ENCODE measurements at regions not wholly inside any gene's neighbourhood (a gene's known extent, or its start where the extent isn't known, plus 50 kb on each side); places are given as distances from the start of the nearest gene placed in this dataset.

DNA sequence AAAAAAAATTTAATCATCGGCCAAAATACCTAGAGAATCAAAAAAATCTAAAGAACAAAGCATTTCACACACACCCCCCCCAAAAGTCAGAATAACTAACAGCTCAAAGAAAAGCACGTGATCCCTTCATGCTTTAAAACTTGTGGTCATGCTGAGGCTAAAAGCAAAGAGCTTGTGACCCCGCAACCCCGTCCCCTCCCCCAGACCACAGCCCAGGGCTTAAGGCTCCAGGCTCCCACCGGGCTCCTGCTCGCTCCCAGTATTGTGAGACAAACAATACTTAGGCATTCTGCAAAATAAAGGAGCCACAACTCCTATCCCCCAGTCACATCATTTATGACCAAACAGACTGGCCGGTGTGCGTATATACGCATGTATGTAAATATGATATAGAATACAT is 62.1 kb upstream of the CCDC160 start:
- Histone ChIP-seq H3K9me3 (no peaks in the 10 kb centered on the region), H3K27ac (no peak overlapping the region), H3K27me3 (no peaks in the 10 kb centered on the region), H3K4me3 (no peak overlapping the region), H3K4me1 (ENCODE audit: insufficient read depth) (no peaks in the 10 kb centered on the region), H3K36me3 (no peaks in the 10 kb centered on the region)
- WGBS, 3 donors, result 64 to 69% (median 68%) methylated on average over 9 of the region's 9 CpGs
- no peak for TF ChIP-seq POLR2A (IDR thresholded peaks at IDR 0.05)
- TF ChIP-seq, protein P1, sequence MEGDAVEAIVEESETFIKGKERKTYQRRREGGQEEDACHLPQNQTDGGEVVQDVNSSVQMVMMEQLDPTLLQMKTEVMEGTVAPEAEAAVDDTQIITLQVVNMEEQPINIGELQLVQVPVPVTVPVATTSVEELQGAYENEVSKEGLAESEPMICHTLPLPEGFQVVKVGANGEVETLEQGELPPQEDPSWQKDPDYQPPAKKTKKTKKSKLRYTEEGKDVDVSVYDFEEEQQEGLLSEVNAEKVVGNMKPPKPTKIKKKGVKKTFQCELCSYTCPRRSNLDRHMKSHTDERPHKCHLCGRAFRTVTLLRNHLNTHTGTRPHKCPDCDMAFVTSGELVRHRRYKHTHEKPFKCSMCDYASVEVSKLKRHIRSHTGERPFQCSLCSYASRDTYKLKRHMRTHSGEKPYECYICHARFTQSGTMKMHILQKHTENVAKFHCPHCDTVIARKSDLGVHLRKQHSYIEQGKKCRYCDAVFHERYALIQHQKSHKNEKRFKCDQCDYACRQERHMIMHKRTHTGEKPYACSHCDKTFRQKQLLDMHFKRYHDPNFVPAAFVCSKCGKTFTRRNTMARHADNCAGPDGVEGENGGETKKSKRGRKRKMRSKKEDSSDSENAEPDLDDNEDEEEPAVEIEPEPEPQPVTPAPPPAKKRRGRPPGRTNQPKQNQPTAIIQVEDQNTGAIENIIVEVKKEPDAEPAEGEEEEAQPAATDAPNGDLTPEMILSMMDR (IDR thresholded peaks at IDR 0.05), result no peak
- TF ChIP-seq EP300 (IDR thresholded peaks at IDR 0.05), result no peak
- no peak for DNase-seq
- intact Hi-C loops (cut with DNase I), result no loop called here

DNA sequence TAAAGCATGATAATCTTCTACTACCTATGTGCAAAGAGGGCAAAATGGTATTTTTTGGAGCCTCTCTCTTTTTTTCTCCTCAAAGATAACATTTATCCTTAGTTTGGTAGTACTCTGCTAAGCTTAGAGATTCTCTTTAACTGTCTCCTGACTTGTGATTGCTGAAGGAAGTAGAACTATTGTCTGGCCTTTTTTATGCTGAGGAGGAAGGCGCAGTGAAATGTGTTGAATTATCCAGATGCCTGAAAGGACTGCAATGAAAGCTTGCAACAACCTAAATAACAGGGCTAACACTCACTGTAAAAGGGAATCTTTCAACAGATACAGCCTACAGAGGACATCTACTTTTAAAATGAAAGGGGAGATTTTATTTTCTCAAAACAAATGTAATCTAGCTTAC is 59.5 kb upstream of the CCDC160 start:
- intact Hi-C loops (cut with DNase I), result no loop called here
- 48 to 65% (median 63%) methylated on average over 1 of the region's 1 CpG for WGBS, 3 donors
- no peak overlapping the region for H3K27ac ChIP-seq
- no peak for TF ChIP-seq POLR2A (IDR thresholded peaks at IDR 0.05)
- TF ChIP-seq, protein P1 (IDR thresholded peaks at IDR 0.05), result no peak
- TF ChIP-seq EP300 (IDR thresholded peaks at IDR 0.05), result no peak
- H3K27me3 ChIP-seq, result no peaks in the 10 kb centered on the region
- no peaks in the 10 kb centered on the region for H3K4me1 ChIP-seq (ENCODE audit: insufficient read depth)
- no peaks in the 10 kb centered on the region for H3K9me3 ChIP-seq
- no peak overlapping the region for H3K4me3 ChIP-seq
- no peak for DNase-seq
- H3K36me3 ChIP-seq, result no peaks in the 10 kb centered on the region

DNA sequence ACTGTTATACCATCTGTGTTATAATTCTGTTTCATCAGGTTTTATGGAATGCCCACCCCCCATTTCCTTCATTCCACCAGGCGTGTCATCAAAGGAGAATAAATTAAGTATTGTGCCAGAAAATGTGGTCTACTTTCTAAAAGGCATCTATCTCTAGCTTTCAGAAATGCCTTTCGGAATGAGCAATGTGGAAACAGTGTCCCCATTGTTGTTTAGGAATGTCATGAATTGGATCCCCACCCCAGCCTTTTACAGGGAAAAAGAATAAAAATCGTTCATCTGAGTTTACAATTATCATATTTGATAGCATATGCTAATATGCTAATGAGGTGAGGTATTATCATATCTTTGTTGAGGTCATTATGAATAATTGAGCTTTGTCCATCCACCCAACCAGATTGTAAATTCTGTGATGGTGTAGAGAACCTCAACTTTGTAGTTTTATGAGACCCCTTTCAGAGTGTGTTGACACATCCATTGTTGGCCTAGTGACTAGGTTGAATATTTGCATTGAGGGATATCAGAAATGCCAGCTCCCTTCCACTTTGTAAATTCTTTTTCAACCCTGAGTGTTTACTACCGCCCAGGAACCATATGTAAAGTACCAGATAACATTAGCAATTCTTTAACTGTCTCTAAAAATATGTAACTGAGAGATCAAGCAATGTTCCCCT is 56.2 kb upstream of the CCDC160 start:
- Histone ChIP-seq H3K36me3 (no peaks in the 10 kb centered on the region), H3K27ac (no peak overlapping the region), H3K4me3 (no peak overlapping the region), H3K9me3 (no peaks in the 10 kb centered on the region), H3K4me1 (ENCODE audit: insufficient read depth) (no peaks in the 10 kb centered on the region), H3K27me3 (no peaks in the 10 kb centered on the region)
- TF ChIP-seq, protein P1 (IDR thresholded peaks at IDR 0.05), result no peak
- TF ChIP-seq EP300 (IDR thresholded peaks at IDR 0.05) (no peak), POLR2A (IDR thresholded peaks at IDR 0.05) (no peak)
- WGBS, 3 donors, result 54 to 60% (median 55%) methylated on average over 4 of the region's 4 CpGs
- DNase-seq, result no peak
- intact Hi-C loops (cut with DNase I), result no loop called here

DNA sequence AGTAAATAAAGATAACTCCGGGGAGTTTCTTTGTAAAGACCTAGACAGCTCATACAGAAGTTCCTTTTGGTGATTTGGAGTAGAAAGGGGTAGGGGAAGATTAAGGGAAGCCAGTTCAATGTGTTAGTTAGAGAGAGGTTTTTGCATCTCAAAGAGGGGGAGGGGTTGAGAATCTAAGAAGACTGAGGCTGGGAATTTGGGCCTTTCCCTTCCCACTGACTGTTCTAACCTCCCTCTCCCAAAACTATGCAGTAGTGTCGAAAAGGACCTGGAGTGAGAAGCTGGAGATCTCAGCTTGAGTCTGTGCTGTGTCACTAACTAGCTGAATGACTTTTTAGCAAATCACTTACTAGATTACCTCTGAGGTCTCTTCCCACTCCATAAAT is 55.7 kb upstream of the CCDC160 start:
- H3K36me3 ChIP-seq, result no peaks in the 10 kb centered on the region
- intact Hi-C loops (cut with DNase I), result no loop called here
- no peaks in the 10 kb centered on the region for H3K9me3 ChIP-seq
- no peak overlapping the region for H3K4me3 ChIP-seq
- no peak for DNase-seq
- WGBS, 3 donors, result 51 to 61% (median 59%) methylated on average over 2 of the region's 2 CpGs
- no peak for TF ChIP-seq EP300 (IDR thresholded peaks at IDR 0.05)
- TF ChIP-seq, protein P1 (IDR thresholded peaks at IDR 0.05), result no peak
- TF ChIP-seq POLR2A (IDR thresholded peaks at IDR 0.05), result no peak
- H3K4me1 ChIP-seq (ENCODE audit: insufficient read depth), result no peaks in the 10 kb centered on the region
- H3K27ac ChIP-seq, result no peak overlapping the region
- H3K27me3 ChIP-seq, result no peaks in the 10 kb centered on the region
